H9 (cell line): ENCODE measurements at regions not wholly inside any gene's neighbourhood (a gene's known extent, or its start where the extent isn't known, plus 50 kb on each side); places are given as distances from the start of the nearest gene placed in this dataset.

Experiments
- DNase-seq: peaks from one replicate; pipeline ENCODE4 v3.0.0-alpha.2; 2017
- H2AFZ ChIP-seq: one replicate; pipeline ENCODE4 v1.6.1; 2013; ENCODE audit warnings: mild to moderate bottlenecking, low read length, control low read depth, moderate library complexity
- H2AK5ac ChIP-seq: 2 replicates; pipeline ENCODE4 v1.6.1; 2013; ENCODE audit warnings: low read length, control low read depth, mixed read lengths; ENCODE audit not compliant: insufficient read length
- H2BK120ac ChIP-seq: one replicate; pipeline ENCODE4 v1.6.1; 2013; ENCODE audit warnings: low read depth, mild to moderate bottlenecking, low read length, control low read depth, inconsistent platforms; ENCODE audit not compliant: poor library complexity, severe bottlenecking
- H2BK12ac ChIP-seq: 2 replicates; pipeline ENCODE4 v1.6.1; 2013; ENCODE audit warnings: low read length, control low read depth, mixed read lengths, low read depth; ENCODE audit not compliant: insufficient read length
- H2BK15ac ChIP-seq: 2 replicates; pipeline ENCODE4 v1.6.1; 2013; ENCODE audit warnings: low read depth, low read length, control low read depth
- H2BK20ac ChIP-seq: one replicate; pipeline ENCODE4 v1.6.1; 2013; ENCODE audit warnings: low read depth, mild to moderate bottlenecking, low read length, control low read depth, inconsistent platforms; ENCODE audit not compliant: poor library complexity, severe bottlenecking
- H2BK5ac ChIP-seq: 2 replicates; pipeline ENCODE4 v1.6.1; 2013; ENCODE audit warnings: low read length, control low read depth, mixed read lengths; ENCODE audit not compliant: insufficient read length
- H3K14ac ChIP-seq: 2 replicates; pipeline ENCODE4 v1.6.1; 2013; ENCODE audit warnings: low read length, control low read depth; ENCODE audit not compliant: insufficient read depth
- H3K18ac ChIP-seq: 2 replicates; pipeline ENCODE4 v1.6.1; 2013; ENCODE audit warnings: low read depth, mild to moderate bottlenecking, mixed read lengths, low read length, control low read depth; ENCODE audit not compliant: insufficient read length
- H3K23ac ChIP-seq: 2 replicates; pipeline ENCODE4 v1.6.1; 2013; ENCODE audit warnings: low read length, control low read depth, mixed read lengths, low read depth; ENCODE audit not compliant: insufficient read length
- H3K23me2 ChIP-seq: 2 replicates; pipeline ENCODE4 v1.6.1; 2013; ENCODE audit warnings: low read depth, mild to moderate bottlenecking, mixed read lengths, low read length, control low read depth; ENCODE audit not compliant: insufficient read length, poor library complexity, severe bottlenecking
- H3K27ac ChIP-seq: 2 replicates; pipeline ENCODE4 v1.5.1; 2013; ENCODE audit warnings: low read length, control low read depth, mixed read lengths, low read depth; ENCODE audit not compliant: insufficient read length
- H3K27me3 ChIP-seq: 2 replicates; pipeline ENCODE4 v1.6.1; 2013; ENCODE audit warnings: low read length, control low read depth, inconsistent platforms; ENCODE audit not compliant: insufficient read depth
- H3K4ac ChIP-seq: 2 replicates; pipeline ENCODE4 v1.6.1; 2013; ENCODE audit warnings: low read depth, mild to moderate bottlenecking, control low read depth, inconsistent platforms, low read length, moderate library complexity
- H3K4me1 ChIP-seq: 2 replicates; pipeline ENCODE4 v1.6.1; 2013; ENCODE audit warnings: low read length, control low read depth, inconsistent platforms; ENCODE audit not compliant: insufficient read depth
- H3K4me2 ChIP-seq: 2 replicates; pipeline ENCODE4 v1.6.1; 2013; ENCODE audit warnings: low read length, control low read depth, mixed read lengths; ENCODE audit not compliant: insufficient read length, insufficient read depth
- H3K56ac ChIP-seq: 2 replicates; pipeline ENCODE4 v1.6.1; 2013; ENCODE audit warnings: low read depth, mild to moderate bottlenecking, mixed read lengths, low read length, control low read depth; ENCODE audit not compliant: insufficient read length
- H3K79me1 ChIP-seq: 2 replicates; pipeline ENCODE4 v1.6.1; 2013; ENCODE audit warnings: low read depth, mild to moderate bottlenecking, moderate library complexity, low read length, control low read depth, inconsistent platforms; ENCODE audit not compliant: insufficient read depth, poor library complexity, severe bottlenecking
- H3K79me2 ChIP-seq: 2 replicates; pipeline ENCODE4 v1.6.1; 2013; ENCODE audit warnings: low read length, control low read depth, inconsistent platforms; ENCODE audit not compliant: insufficient read depth
- H3K9ac ChIP-seq: 2 replicates; pipeline ENCODE4 v1.6.1; 2013; ENCODE audit warnings: low read length, control low read depth, mixed read lengths; ENCODE audit not compliant: insufficient read length; ENCODE audit errors: extremely low read depth
- H3K9me3 ChIP-seq: one replicate; pipeline ENCODE4 v1.6.1; 2013; ENCODE audit warnings: low read depth, low read length, inconsistent platforms; ENCODE audit not compliant: control insufficient read depth
- H3T11ph ChIP-seq: one replicate; pipeline ENCODE4 v1.6.1; 2013; ENCODE audit warnings: mild to moderate bottlenecking, low read length, control low read depth, inconsistent platforms
- H4K20me1 ChIP-seq: one replicate; pipeline ENCODE4 v1.6.1; 2013; ENCODE audit not compliant: control insufficient read depth, insufficient read length, insufficient read depth
- H4K5ac ChIP-seq: 2 replicates; pipeline ENCODE4 v1.6.1; 2013; ENCODE audit warnings: low read depth, mild to moderate bottlenecking, mixed read lengths, low read length, control low read depth; ENCODE audit not compliant: insufficient read length
- H4K8ac ChIP-seq: replicated peaks from 2 replicates; pipeline ENCODE4 v1.6.1; 2013; ENCODE audit warnings: low read length, control low read depth, mixed read lengths, low read depth; ENCODE audit not compliant: insufficient read length
- H4K91ac ChIP-seq: 2 replicates; pipeline ENCODE4 v1.6.1; 2013; ENCODE audit warnings: low read depth, mild to moderate bottlenecking, moderate library complexity, mixed read lengths, low read length, control low read depth; ENCODE audit not compliant: insufficient read length
- H3K27ac Mint-ChIP-seq, 3 experiments: 2 replicates in 2 of 3; 3 replicates in 1 of 3; pipeline ENCODE4 v1.8.0; 2020 to 2021; ENCODE audit warnings: mixed read lengths in 3 of 3, mild to moderate bottlenecking in 1 of 3, moderate library complexity in 1 of 3
- H3K27me3 Mint-ChIP-seq: 2 replicates; pipeline ENCODE4 v1.8.0; 2021; ENCODE audit warnings: low read depth, mild to moderate bottlenecking, moderate library complexity, mixed read lengths
- H3K36me3 Mint-ChIP-seq, 3 experiments: 2 replicates in 2 of 3; 3 replicates in 1 of 3; pipeline ENCODE4 v1.8.0; 2020 to 2021; ENCODE audit warnings: low read depth in 3 of 3, mixed read lengths in 3 of 3; ENCODE audit not compliant: insufficient read depth in 1 of 3
- H3K4me1 Mint-ChIP-seq, 2 experiments: 2 replicates each; pipeline ENCODE4 v1.8.0; 2020; ENCODE audit warnings: mixed read lengths in 2 of 2
- H3K4me3 Mint-ChIP-seq, 2 experiments: 2 replicates in 1 of 2; 3 replicates in 1 of 2; pipeline ENCODE4 v1.8.0; 2020 to 2021; ENCODE audit warnings: mild to moderate bottlenecking in 2 of 2, mixed read lengths in 2 of 2, moderate library complexity in 1 of 2
- H3K9me3 Mint-ChIP-seq, 2 experiments: 2 replicates in 1 of 2; 3 replicates in 1 of 2; pipeline ENCODE4 v1.8.0; 2020; ENCODE audit warnings: mild to moderate bottlenecking in 2 of 2, mixed read lengths in 2 of 2, moderate library complexity in 1 of 2
- CTCF ChIP-seq: fragments of 200-600 bp; sonication (generic); conservative IDR thresholded peaks from 3 replicates; pipeline ENCODE4 v1.8.0; 2021; ENCODE audit warnings: antibody characterized with exemption, mild to moderate bottlenecking
- WGBS: extraction: QIAGEN DNeasy Blood & Tissue Kit; methylation state at CpG from one replicate; pipeline ENCODE4 v1.1.7; 2013; ENCODE audit warnings: missing lambda C conversion rate, low lambda C conversion rate, mixed read lengths; ENCODE audit not compliant: insufficient read length; ENCODE audit errors: extremely low coverage; 5-methylcytosine and 5-hydroxymethylcytosine counted together

- no peak overlapping the region for H3K9ac ChIP-seq
- no peaks in the 10 kb centered on the region for H3K36me3 Mint-ChIP-seq
- H3K4me2 ChIP-seq, result no peak overlapping the region
- H4K8ac ChIP-seq, result no peak overlapping the region
- H3K9me3 Mint-ChIP-seq, result no peaks in the 10 kb centered on the region; a peak in 1 of 5 replicates
- no peak for TF ChIP-seq CTCF
- H3K79me1 ChIP-seq, result no peaks in the 10 kb centered on the region
- no peaks in the 10 kb centered on the region for H3K4me1 ChIP-seq
- no peaks in the 10 kb centered on the region for H3K23me2 ChIP-seq
- H3K4ac ChIP-seq, result no peak overlapping the region
- no peak overlapping the region for H4K5ac ChIP-seq
- no peak overlapping the region for H2BK20ac ChIP-seq
- no peak overlapping the region for H3K18ac ChIP-seq
- H2BK120ac ChIP-seq, result no peak overlapping the region
- no peak overlapping the region for H2AFZ ChIP-seq
- H3K27ac Mint-ChIP-seq, result no peak overlapping the region
- H3T11ph ChIP-seq, result no peak overlapping the region
- no peak overlapping the region for H3K14ac ChIP-seq
- H2BK5ac ChIP-seq, result no peak overlapping the region
- H2AK5ac ChIP-seq, result no peak overlapping the region
- no CpG with 5 or more reads among the region's 3 CpGs for WGBS
- H3K27me3 Mint-ChIP-seq, result no peaks in the 10 kb centered on the region
- H3K23ac ChIP-seq, result no peak overlapping the region
- no peaks in the 10 kb centered on the region for H3K27me3 ChIP-seq
- no peak overlapping the region for H2BK15ac ChIP-seq
- no peaks in the 10 kb centered on the region for H3K79me2 ChIP-seq
- H3K4me1 Mint-ChIP-seq, result peaks cover 11 to 23% of the 10 kb centered on the region in 2 experiments; a peak in 3 of 4 replicates
- DNase-seq, result no peak
- H3K56ac ChIP-seq, result no peak overlapping the region
- no peak overlapping the region for H3K27ac ChIP-seq
- H2BK12ac ChIP-seq, result no peak overlapping the region
- H3K4me3 Mint-ChIP-seq, result no peak overlapping the region
- no peaks in the 10 kb centered on the region for H4K20me1 ChIP-seq
- no peak overlapping the region for H4K91ac ChIP-seq
- H3K9me3 ChIP-seq, result no peaks in the 10 kb centered on the region
Observed at GRCh38 chr2:154532004-154532403, 166.5 kb upstream of the KCNJ3 start.
